NCI-H146 (cell line): ENCODE measurements at regions not wholly inside any gene's neighbourhood (a gene's known extent, or its start where the extent isn't known, plus 50 kb on each side); places are given as distances from the start of the nearest gene placed in this dataset.
"Not testable (repeated sequence)": the region's sequence is repeated elsewhere in the genome, so short reads cannot be mapped to it uniquely, and the experiment has no call there.

Source experiments
- DNase-seq: peaks from one replicate; lab custom pipeline; 2025; lab: John Stamatoyannopoulos, UW

DNA sequence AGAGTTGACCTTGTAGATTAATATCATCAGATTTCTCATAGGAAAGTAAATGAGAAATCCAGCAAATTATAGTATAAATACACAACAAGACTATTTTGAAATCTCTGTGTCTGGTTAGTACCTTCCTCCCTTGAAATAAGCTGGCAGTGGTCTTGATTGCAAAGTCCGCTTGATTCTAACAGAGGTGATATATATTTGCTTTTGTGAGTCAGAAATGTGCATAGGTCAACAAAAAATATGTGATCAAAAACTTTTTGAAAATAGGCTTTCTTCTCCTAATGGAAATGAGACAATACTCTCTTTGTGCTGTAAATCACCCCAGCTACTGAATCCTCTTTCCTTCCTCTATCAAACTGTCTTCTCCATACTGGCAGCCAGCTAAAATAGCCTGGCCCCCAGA, 749.2 kb upstream of the CDH10 start:
- no peak for DNase-seq

DNA sequence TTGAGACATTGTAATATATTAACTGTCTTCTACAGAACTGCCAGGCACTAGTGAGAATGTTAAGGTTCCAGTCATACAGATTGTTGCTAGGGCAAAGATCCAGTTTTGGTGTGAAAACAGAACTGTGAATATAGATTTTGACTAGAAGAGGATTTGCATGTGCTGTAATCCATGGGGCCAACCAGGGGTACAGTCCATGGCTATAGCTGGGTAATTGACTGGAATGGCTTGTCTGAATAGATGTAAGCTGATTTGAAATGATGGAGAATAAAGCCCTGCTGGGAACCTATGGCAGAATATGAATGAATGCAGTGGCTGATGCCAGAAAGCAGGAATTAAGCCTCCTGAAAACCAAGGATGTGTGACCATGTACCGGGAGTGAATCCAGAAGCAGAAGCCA, 748.5 kb upstream of the CDH10 start:
- no peak for DNase-seq

DNA sequence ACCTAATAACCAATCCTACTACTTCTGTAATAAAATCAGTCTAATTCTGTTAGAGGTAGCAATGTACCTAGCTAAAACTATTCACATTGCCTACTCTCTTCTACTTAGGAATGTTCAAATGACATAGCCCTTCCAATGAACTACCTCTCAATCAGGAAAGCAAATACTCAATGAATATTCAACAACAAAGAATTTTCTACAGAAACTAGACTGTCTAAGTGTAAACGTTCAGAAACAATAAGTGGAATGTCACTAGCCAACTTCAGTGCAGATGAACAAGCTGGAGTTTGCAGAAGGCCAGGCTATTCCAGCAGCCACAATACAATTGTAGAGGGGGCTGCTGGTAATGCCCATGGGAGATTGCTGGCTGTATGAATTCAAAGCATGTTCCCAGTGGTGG, 743.2 kb upstream of the CDH10 start:
- DNase-seq = no peak

DNA sequence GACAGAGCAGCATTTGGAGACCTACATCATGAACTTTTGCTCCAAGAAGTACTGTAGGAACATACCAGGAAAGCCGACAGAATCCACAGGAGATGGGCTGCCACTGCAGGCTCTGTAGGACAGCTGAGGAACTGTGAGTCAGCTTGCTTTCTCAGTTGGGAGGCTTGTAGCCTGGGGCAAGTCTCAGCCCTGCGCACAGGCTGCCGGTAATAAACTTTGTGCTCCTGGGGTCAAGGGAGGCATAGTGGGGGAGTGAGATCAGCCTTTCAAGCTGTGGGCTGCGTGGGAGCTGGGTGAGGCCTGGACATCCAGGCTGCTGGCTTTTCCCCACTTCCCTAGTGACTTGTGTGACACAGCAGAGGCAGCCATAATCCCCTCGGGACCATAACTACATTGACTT, 718.0 kb upstream of the CDH10 start:
- no peak for DNase-seq

DNA sequence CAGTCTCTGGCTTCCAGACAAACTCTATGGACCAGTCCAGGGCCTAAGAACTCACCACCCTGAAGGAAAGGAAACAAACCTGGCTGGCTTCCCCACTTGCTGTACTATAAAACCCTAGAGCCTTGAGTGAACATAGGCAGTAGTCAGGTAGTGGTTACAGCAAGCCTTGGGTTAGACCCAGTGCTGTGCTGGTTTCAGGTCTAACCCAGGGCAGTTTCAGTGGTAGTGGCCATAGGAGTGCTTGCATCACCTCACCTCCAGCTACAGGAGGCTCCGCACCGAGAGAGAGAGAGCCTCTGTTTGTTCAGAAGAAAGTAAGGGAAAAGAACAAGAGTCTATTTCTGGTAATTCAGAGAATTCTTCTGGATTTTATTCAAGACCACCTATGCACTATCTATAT, 714.1 kb upstream of the CDH10 start:
- no peak for DNase-seq

DNA sequence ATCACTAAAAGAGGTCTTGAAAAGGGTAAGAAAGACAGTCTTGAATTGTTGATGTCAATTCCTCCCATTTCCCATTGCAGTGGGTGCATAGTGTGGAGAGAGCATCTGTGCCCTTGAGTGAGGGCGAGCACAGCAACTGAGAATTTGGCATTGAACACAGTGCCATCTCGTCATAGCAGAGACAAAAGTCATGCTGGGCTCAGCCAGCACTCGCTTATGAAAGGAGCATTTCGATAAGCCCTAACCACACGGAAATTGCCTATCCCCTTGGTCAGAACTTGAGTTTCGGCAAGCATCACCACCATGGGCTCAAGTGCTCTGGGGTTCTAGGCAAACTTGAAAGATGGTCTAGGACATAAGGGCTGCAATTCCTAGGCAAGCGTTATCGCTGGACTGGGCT, 712.8 kb upstream of the CDH10 start:
- no peak for DNase-seq

DNA sequence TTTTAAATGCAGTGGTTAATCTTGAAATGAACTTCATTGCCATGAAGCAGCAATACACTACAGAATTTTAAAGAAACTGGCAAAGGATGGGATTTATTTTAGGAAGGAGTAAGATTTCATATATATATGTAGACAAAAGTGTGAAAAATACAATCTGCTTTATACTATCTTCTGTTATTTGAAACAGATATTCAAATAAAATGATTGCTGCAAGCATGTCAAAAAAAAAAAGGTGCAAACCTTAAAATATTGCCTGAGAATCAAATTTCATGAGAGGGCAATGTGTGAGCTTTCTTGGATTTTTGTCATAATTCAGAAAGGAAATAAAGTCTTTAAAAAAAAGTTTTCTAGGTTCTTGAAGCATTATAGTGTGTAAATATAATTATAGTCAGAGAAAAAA, 705.0 kb upstream of the CDH10 start:
- no peak for DNase-seq

DNA sequence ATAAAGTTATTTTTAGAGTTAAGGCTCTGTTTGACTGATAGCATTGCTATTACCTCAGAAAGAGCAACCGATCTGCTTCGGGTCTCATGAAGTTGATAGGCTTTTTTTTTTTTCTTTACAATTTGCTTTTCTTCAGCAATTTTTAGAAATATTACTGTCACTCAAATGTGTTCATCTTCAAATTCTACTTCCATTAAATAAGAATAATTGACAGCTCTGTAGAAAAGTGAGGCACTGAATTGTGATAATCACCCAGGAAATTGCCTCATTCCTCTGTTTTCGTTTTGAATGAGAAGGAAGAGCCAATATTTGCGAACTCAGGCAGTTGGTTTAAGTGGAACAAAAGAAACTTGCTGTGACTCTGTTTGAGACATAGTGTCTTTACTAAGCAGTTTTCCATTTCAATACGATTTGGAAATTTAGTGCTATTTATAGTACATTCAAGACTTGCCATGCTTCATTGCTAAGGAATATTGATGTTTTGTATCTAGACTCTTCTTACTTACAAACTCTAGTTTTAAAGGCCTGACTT, 700.5 kb upstream of the CDH10 start:
- peak; percentile 87 for DNase-seq

DNA sequence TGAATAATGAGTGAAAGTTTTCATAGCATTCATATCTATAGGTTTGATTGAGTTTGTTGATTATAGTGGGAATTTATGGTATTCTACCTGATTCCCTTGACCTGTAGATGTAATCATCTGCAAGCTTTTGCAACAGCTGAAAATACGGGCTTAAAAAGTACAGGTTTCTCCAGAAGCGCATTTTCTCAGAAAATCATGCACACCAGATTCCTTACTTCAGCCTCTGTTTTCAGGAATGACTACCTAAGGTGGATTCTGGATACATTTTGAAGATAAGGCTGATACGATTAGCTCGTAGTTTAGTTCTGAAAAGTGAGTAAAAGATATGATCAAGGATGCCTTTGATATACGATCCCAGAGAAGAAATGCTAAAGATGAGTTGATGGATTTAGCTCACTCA, 694.8 kb upstream of the CDH10 start:
- no peak for DNase-seq

DNA sequence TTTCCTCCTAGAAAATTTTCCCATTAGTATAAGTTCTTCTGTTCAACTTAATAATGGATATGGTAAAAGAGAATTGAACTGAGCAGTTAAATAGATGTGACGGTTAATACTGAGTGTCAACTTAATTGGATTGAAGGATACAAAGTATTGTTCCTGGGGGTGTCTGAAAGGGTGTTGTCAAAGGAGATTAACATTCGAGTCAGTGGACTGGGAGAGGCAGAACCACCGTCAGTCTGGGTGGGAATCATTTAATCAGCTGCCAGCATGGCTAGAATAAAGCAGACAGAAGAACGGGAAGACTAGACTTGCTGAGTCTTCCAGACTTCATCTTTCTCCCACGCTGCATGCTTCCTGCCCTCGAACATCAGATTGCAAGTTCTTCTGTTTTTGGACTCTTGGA, 689.6 kb upstream of the CDH10 start:
- no peak for DNase-seq

DNA sequence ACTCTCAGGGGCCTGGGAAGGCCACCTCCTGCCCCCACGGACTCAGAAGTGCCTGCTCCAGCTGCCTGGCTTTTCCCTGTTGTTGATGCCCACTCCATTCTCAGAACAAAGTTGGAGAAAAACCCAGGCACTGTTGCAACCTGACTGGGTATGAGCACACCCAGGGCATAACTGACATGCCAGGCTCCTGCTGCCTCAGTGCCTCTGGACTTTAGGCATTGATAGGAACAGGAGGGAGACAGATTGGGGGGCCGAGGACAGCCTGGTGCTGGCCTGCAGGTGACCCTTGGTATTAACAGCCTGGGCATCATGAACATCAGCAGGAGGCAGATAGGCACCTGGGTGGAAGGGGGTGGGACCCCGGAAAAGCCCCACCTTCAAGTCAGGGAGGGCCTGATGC, 685.9 kb upstream of the CDH10 start:
- DNase-seq = no peak

DNA sequence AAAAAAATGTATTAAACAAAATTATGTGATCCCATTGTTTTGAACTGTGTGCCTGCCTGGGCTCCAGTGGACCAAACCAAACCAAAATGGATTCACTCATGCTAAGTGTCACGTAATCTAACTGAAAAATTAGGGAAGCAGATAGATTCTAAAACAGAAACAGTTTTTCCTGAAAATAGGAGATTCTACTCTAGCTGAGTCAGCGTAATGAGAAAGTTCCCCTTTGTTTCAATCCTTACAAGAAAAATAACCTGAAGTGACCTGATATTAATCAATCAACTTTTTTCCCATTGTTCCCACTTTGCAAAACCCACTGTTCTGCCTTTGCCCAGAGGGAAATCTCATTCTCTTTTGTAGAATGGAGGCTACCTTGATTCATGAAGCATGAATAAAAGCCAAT, 682.4 kb upstream of the CDH10 start:
- DNase-seq = no peak

DNA sequence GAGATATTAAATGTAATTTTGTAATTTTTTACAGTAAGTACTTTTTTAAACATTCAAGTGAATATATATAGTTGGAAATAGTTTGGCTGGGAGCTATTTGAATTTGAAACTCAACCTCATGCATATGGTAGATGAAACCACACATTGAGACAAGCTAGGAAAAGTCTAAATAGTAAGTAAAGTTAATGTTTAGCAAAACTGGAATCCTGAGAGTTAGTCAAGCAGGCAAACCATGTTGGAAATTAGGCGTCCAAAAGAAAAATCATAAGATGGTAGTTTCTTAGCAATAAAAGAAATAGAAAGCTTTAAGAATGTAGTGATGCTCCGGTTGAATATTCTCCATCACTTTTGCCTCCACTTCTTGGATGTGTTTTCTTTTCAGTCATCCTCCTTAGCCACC, 657.1 kb upstream of the CDH10 start:
- no peak for DNase-seq

DNA sequence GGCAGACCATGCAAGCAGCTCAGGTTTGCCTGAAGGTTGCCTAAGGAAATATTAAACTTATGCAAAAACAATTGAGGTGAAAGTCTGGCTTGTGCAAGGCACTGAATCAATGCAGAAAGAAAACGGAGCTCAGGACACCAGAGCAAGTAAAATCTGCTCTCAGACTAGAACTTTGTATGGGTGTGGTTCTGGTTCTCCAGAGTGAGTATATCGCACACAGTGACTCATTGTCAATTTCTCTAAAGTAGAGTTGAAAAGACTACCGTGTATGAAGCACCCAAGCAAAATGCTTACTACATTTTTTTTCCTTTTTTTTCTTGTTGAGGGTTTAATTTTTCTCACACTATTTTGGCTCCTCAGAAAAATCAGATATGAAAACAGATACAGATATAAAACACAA, 650.3 kb upstream of the CDH10 start:
- no peak for DNase-seq

DNA sequence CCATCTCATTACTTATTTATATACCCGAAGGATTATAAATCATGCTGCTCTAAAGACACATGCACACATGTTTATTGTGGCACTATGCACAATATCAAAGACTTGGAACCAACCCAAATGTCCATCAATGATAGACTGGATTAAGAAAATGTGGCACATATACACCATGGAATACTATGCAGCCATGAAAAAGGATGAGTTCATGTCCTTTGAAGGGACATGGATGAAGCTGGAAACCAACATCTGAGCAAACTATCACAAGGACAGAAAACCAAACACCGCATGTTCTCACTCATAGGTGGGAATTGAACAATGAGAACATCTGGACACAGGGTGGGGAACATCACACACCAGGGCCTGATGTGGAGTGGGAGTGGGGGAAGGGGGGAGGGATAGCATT, 645.0 kb upstream of the CDH10 start:
- not testable (repeated sequence) for DNase-seq

DNA sequence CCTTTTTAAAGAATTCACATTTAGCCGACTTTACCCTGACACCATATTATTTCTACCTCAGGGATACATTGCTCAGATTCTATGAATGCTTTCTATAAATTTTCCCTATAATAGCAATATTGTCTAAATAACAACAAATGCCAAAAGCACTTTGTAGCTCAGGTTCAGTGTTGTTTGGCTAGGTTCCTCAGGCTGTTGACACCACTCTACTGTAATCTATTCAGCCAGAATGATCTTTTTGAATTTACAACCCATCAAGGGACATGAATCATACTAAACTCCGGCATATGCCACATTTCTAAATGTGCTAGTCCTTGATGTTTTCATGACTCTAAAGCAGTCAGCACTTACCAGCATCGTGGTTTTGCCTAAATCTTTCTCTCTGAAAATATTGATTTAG, 641.5 kb upstream of the CDH10 start:
- DNase-seq = no peak

DNA sequence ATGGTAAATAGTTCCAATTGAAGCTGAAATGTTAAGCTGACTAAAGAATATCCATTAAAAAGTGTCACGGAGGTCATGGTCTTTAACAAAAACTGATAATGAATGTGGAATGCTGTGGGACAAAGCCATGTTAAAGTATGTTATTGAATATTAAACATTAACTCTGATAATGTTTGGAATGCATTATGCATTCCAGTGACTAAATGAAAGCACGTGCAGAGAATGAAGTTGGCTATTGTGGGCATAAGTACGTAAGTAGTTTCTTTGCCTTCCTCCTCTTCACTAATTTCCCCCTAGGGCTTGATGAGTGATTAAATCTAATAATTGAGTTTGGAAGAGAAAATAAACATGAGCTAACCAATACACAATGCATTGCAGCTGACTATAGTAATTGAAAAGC, 640.4 kb upstream of the CDH10 start:
- no peak for DNase-seq

DNA sequence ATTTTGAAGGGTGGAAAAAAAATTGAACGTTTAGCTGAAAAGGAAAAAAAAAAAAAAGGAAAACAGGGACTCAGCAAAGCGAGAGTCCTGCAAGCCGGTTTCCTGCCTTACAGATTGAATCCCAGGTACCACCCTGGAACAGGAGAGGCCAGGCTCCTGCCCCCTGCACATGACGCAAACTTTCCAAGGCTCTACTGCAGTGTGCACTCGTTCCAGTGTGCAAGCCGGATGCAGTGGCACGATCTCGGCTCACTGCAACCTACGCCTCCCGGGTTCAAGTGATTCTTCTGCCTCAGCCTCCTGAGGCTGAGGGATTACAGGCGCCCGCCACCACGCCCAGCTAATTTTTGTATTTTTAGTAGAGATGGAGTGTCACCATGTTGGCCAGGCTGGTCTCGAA, 618.7 kb upstream of the CDH10 start:
- not testable (repeated sequence) for DNase-seq

DNA sequence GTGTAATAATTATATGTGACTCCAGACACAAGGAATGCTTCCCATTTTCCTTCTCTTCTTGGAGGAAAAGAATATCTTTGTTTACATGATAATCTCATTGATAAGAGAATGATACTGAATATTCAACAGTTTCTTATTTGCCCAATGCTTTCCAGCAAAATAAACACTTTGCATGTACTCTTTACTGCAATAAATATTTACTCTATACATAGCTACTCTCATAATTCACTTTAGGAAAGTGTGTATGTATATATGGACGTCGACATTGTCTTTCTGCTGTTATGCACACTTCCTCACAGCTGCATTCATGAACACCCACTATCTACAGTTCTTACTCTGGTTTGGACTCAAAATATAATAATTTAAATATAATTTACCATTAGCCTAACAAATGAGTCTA, 617.4 kb upstream of the CDH10 start:
- no peak for DNase-seq

DNA sequence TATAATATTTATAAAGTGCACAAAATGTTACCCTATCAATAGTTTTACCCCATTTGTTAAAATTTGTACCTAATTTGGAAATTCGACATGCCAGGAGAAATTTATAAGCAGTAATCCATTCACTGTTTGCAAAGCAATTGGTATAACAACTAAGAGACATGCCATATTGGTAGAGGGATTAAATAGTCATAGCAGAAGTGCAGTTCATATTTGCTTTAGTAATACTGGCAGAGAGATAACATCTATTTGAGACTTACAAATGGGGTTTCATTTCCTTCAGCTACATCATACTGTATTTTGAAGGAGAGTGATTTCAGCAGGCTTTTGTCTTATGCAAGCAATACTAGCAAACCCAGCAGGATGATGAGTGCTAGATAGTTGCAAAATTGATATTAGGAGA, 610.4 kb upstream of the CDH10 start:
- peak; percentile 86 for DNase-seq

DNA sequence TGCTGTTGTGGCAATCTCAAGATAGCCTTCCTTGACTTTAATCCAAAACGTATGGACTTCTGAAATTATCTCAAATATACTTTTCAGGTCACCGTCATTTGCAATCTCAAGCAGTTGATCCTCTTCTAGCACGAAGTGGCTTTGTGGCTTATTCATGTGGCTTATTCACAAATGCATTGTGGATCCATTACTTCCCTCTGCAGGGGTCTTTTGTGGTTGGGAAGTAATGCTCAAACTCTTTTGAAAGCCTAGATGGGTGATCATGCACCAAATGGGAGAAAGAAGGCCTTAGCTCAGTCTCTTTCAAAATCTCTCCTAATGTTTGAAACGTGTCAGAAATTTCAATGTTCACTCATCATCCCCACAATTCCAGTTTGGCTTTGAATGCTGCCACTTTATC, 597.2 kb upstream of the CDH10 start:
- no peak for DNase-seq

DNA sequence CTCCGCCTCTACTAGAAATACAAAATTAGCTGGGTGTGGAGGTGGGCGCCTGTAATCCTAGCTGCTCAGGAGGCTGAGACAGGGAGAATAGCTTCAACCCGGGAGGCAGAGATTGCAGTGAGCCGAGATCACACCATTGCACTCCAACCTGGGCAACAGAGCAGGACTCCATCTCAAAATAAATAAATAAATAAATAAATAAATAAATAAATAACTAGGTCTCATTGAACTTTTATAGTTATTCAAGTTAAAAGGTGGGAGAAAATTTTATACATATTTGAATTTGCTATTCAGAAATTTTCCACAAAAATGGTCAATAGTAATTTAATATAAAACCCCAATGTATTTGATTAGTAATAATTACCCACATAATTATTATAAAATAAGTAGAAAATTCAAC, 593.9 kb upstream of the CDH10 start:
- not testable (repeated sequence) for DNase-seq

DNA sequence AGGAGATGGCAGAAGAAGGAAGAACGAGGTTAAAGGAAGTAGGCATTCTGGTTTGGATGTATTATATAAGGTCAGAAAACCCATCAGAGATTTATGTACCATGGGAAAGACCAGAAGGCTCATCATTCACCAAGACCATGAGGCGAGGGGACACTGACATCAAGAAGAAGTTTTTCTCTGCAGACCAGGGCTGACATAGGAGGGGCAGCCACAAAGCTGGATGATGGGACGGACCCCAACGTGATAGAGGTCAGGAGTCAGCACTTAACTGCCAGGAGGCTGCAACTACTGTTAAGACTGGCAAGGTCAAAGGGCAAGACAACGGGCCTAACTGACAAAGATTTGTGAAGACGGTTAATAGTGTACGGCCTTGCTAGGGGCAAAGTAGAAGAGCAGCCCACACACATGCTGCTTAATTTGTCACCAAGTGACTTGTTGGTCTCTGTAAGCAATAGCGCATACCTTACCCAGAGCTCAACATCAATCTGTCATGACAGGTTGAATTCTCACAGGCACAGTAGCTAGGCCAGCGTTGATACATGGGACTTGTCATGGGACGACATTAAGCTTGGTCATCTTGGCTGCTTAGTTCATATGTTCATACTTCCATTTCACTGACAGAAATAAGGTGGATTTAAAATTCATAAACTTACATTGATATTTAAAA, 579.7 kb upstream of the CDH10 start:
- DNase-seq = no peak

DNA sequence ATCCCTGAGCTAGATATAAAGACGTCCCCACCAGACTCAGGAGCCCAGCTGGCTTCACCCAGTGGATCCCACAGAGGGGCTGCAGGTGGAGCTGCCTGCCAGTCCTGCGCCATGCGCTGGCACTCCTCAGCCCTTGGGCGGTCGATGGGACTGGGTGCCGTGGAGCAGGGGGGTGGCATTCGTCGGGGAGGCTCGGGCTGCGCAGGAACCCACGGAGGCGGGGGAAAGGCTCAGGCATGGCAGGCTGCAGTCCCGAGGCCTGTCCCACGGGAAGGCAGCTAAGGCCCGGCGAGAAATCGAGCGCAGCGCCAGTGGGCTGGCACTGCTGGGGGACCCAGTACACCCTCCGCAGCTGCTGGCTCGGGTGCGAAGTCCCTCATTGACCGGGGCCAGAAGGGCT, 555.1 kb upstream of the CDH10 start:
- peak; percentile 25 for DNase-seq
